Trophoblast cell (in vitro differentiated cells and primary cell): ENCODE measurements at regions not wholly inside any gene's neighbourhood (a gene's known extent, or its start where the extent isn't known, plus 50 kb on each side); places are given as distances from the start of the nearest gene placed in this dataset.
"Not testable (repeated sequence)": the region's sequence is repeated elsewhere in the genome, so short reads cannot be mapped to it uniquely, and the experiment has no call there.

Source experiments
- DNase-seq, 2 donors: peaks; one replicate each; pipeline ENCODE4 v3.0.0-alpha.2; 2016
- H2AFZ ChIP-seq: 2 replicates; pipeline ENCODE4 v1.6.1; 2013; ENCODE audit warnings: low read length, moderate library complexity, mild to moderate bottlenecking; ENCODE audit not compliant: insufficient read depth, poor library complexity
- H2AK5ac ChIP-seq: 2 replicates; pipeline ENCODE4 v1.6.1; 2013; ENCODE audit warnings: mild to moderate bottlenecking, low read length
- H2BK120ac ChIP-seq: 2 replicates; pipeline ENCODE4 v1.6.1; 2013; ENCODE audit warnings: low read length, mild to moderate bottlenecking, moderate library complexity; ENCODE audit not compliant: insufficient read depth, poor library complexity
- H2BK12ac ChIP-seq: 2 replicates; pipeline ENCODE4 v1.6.1; 2013; ENCODE audit warnings: mild to moderate bottlenecking, low read length, moderate library complexity
- H2BK5ac ChIP-seq: 2 replicates; pipeline ENCODE4 v1.6.1; 2013; ENCODE audit warnings: low read length, low read depth, moderate library complexity, mild to moderate bottlenecking; ENCODE audit not compliant: poor library complexity
- H3K14ac ChIP-seq: 2 replicates; pipeline ENCODE4 v1.6.1; 2013; ENCODE audit warnings: mild to moderate bottlenecking, low read length
- H3K18ac ChIP-seq: 2 replicates; pipeline ENCODE4 v1.6.1; 2013; ENCODE audit warnings: mild to moderate bottlenecking, low read length
- H3K23ac ChIP-seq: 2 replicates; pipeline ENCODE4 v1.6.1; 2013; ENCODE audit warnings: low read length
- H3K27ac ChIP-seq: 2 replicates; pipeline ENCODE4 v1.5.1; 2013; ENCODE audit warnings: low read depth, mild to moderate bottlenecking, inconsistent platforms, low read length, moderate library complexity
- H3K27me3 ChIP-seq: 2 replicates; pipeline ENCODE4 v1.6.1; 2013; ENCODE audit warnings: inconsistent platforms, mild to moderate bottlenecking, low read length, moderate library complexity; ENCODE audit not compliant: insufficient read depth
- H3K36me3 ChIP-seq, 2 experiments: 1 replicate in 1 of 2; 2 replicates in 1 of 2; pipeline ENCODE4 v1.6.1; 2013; ENCODE audit warnings: low read length in 2 of 2, mild to moderate bottlenecking in 2 of 2, moderate library complexity in 1 of 2; ENCODE audit not compliant: insufficient read depth in 2 of 2, control insufficient read depth in 1 of 2
- H3K4ac ChIP-seq: 2 replicates; pipeline ENCODE4 v1.6.1; 2013; ENCODE audit warnings: low read depth, mild to moderate bottlenecking, low read length, moderate library complexity
- H3K4me1 ChIP-seq, 2 experiments: 1 replicate in 1 of 2; 2 replicates in 1 of 2; pipeline ENCODE4 v1.6.1; 2013; ENCODE audit warnings: low read length in 2 of 2, mild to moderate bottlenecking in 2 of 2, moderate library complexity in 1 of 2; ENCODE audit not compliant: insufficient read depth in 2 of 2, control insufficient read depth in 1 of 2
- H3K4me2 ChIP-seq: 2 replicates; pipeline ENCODE4 v1.6.1; 2013; ENCODE audit warnings: inconsistent platforms, mild to moderate bottlenecking, low read length, moderate library complexity
- H3K4me3 ChIP-seq: 2 replicates; pipeline ENCODE4 v1.5.1; 2013; ENCODE audit warnings: mild to moderate bottlenecking, low read depth, low read length, inconsistent platforms
- H3K79me1 ChIP-seq: one replicate; pipeline ENCODE4 v1.6.1; 2013; ENCODE audit warnings: low read length
- H3K79me2 ChIP-seq: 2 replicates; pipeline ENCODE4 v1.6.1; 2013; ENCODE audit warnings: low read length, mild to moderate bottlenecking; ENCODE audit not compliant: control insufficient read depth, insufficient read depth, poor library complexity
- H3K9ac ChIP-seq: 2 replicates; pipeline ENCODE4 v1.6.1; 2013; ENCODE audit warnings: mild to moderate bottlenecking, low read length
- H3K9me3 ChIP-seq: 2 replicates; pipeline ENCODE4 v1.6.1; 2013; ENCODE audit warnings: low read depth, mild to moderate bottlenecking, control low read depth, inconsistent platforms, low read length; ENCODE audit not compliant: insufficient read depth
- H4K12ac ChIP-seq: 2 replicates; pipeline ENCODE4 v1.6.1; 2013; ENCODE audit warnings: low read depth, mild to moderate bottlenecking, low read length, moderate library complexity
- H4K8ac ChIP-seq: 2 replicates; pipeline ENCODE4 v1.6.1; 2013; ENCODE audit warnings: low read depth, mild to moderate bottlenecking, low read length, moderate library complexity
- H4K91ac ChIP-seq: one replicate; pipeline ENCODE4 v1.6.1; 2013; ENCODE audit warnings: low read depth, mild to moderate bottlenecking, low read length, moderate library complexity
- WGBS: extraction: QIAGEN DNeasy Blood & Tissue Kit; methylation state at CpG from one replicate; pipeline ENCODE4 v1.1.7; 2013; ENCODE audit warnings: missing lambda C conversion rate; ENCODE audit not compliant: insufficient read length, insufficient coverage; ENCODE audit errors: extremely low coverage; 5-methylcytosine and 5-hydroxymethylcytosine counted together

DNA sequence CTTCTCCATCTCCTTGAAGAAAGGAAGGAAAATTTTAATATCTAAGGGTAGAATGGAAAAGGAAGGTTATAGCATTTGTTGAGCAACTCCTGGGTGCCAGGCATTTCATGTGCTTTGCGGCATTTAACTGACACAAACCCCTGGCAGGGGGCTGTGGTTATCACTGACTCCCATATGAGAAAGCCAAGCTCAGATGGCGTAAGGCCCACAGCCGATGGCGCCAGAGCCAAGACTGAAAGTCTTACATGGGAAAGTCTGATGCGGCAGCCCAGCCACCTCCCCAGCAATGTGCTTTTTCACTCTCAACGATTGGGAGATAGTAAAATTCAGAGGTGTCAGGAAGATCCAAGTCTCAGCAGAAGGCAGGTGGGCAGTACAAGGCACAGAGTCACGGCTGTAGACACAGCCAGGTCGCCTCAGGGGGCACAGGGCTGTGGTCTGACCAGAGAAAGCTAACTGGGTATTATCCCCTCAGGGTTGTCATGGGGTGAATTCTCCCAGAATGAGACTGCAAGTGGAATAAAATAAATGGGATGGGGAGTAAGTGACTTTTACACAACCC is 324.2 kb upstream of the NCKAP5 start:
- Histone ChIP-seq H3K4me3 (no peak overlapping the region), H4K8ac (no peak overlapping the region), H3K79me2 (no peaks in the 10 kb centered on the region), H3K27me3 (no peaks in the 10 kb centered on the region), H3K23ac (no peak overlapping the region), H2AFZ (no peak overlapping the region), H3K4me1 (peaks cover 3% of the 10 kb centered on the region in 2 experiments), H3K14ac (no peak overlapping the region), H2BK12ac (no peak overlapping the region), H3K18ac (no peak overlapping the region), H2BK120ac (no peak overlapping the region), H4K12ac (no peak overlapping the region), H2AK5ac (no peak overlapping the region), H3K36me3 (no peaks in the 10 kb centered on the region), H4K91ac (no peak overlapping the region), H3K9ac (no peak overlapping the region), H3K9me3 (peaks cover 3% of the 10 kb centered on the region), H3K27ac (no peak overlapping the region), H3K79me1 (no peaks in the 10 kb centered on the region), H2BK5ac (no peak overlapping the region), H3K4ac (no peak overlapping the region), H3K4me2 (no peak overlapping the region)
- no peak for DNase-seq
- no CpG with 5 or more reads among the region's 8 CpGs for WGBS

DNA sequence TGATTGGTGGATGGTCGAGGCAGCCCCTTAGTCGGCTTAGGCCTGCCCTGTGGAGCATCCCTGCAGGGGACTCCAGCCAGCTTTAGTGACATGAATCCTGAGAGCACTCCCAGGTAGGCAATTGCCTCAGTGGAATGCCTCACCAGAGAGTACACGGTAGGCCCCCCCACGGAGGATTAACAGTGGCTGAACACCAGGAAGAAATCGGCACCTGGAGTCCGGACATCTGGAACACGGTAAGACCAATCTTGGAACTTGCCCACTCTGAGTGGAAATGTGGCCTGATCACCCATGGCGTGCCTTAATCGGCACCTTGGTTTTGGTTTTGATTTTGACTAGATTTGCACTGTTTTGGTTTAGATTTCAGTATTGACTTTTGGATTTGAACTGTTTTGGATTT is 326.2 kb upstream of the NCKAP5 start:
- no CpG with 5 or more reads among the region's 9 CpGs for WGBS
- Histone ChIP-seq H4K12ac (no peak overlapping the region), H3K27ac (no peak overlapping the region), H2AFZ (no peak overlapping the region), H3K79me2 (no peaks in the 10 kb centered on the region), H3K4me2 (no peak overlapping the region), H4K91ac (no peak overlapping the region), H3K4me1 (no peaks in the 10 kb centered on the region), H3K14ac (no peak overlapping the region), H3K18ac (no peak overlapping the region), H2AK5ac (no peak overlapping the region), H2BK5ac (no peak overlapping the region), H3K9me3 (peaks cover 3% of the 10 kb centered on the region), H4K8ac (no peak overlapping the region), H3K23ac (no peak overlapping the region), H3K9ac (no peak overlapping the region), H2BK120ac (no peak overlapping the region), H3K79me1 (no peaks in the 10 kb centered on the region), H3K36me3 (no peaks in the 10 kb centered on the region), H3K4me3 (no peak overlapping the region), H3K4ac (no peak overlapping the region), H3K27me3 (no peaks in the 10 kb centered on the region), H2BK12ac (no peak overlapping the region)
- no peak for DNase-seq

DNA sequence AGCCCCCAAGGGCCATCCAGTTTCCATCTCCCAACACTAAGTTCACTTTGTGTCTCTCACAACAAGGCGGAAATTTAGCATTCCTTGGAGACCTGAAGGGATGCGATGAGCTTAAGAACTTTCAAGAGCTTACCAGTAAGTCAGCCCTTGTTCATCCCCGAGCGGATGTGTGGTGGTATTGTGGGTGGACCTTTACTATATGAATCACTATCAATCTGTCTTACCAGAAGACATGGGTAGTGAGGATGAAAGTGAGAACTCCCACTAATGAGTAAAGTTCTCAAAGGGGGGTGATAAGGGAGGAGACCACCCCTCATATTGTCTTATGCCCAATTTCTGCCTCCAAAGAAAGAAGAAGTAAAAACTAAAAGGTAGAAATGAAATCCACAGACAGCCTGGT is 329.6 kb upstream of the NCKAP5 start:
- WGBS = no CpG with 5 or more reads among the region's 4 CpGs
- not testable (repeated sequence) for H4K91ac ChIP-seq, H3K14ac ChIP-seq, H4K8ac ChIP-seq, H2BK120ac ChIP-seq, H2BK12ac ChIP-seq, DNase-seq, H3K9me3 ChIP-seq, H3K79me1 ChIP-seq, H3K18ac ChIP-seq, H3K4me2 ChIP-seq, H3K36me3 ChIP-seq, H3K23ac ChIP-seq, H3K4me1 ChIP-seq, H3K4ac ChIP-seq, H3K79me2 ChIP-seq, H3K27me3 ChIP-seq, H2BK5ac ChIP-seq, H4K12ac ChIP-seq, H3K9ac ChIP-seq, H2AFZ ChIP-seq, H2AK5ac ChIP-seq, H3K27ac ChIP-seq, H3K4me3 ChIP-seq

DNA sequence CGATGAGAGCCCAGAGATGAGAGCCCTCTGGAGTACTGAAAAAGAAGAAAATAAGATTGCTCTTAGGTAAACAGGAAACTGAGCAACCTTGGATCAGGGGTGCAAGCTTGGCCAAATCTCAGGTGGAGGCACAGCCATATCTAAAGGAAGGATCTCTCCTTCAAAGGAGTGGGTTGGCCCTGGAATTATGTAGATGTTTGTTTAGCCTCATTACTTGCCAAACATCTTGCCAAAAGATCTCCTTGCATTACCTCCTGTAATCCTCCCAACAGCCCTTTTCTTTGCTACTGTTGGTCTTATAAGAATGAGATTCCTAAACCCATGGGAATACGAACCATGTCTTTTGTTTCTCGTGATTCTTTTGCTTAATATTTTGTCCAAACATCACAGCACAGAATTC is 332.6 kb upstream of the NCKAP5 start:
- no peak overlapping the region for H4K8ac ChIP-seq
- no peak overlapping the region for H3K4me3 ChIP-seq
- H2BK12ac ChIP-seq = no peak overlapping the region
- no peak overlapping the region for H3K14ac ChIP-seq
- WGBS = no CpG with 5 or more reads among the region's 3 CpGs
- H2BK5ac ChIP-seq = no peak overlapping the region
- no peaks in the 10 kb centered on the region for H3K27me3 ChIP-seq
- no peaks in the 10 kb centered on the region for H3K4me1 ChIP-seq
- no peak overlapping the region for H2AFZ ChIP-seq
- no peak overlapping the region for H3K23ac ChIP-seq
- H3K27ac ChIP-seq = no peak overlapping the region
- H2AK5ac ChIP-seq = no peak overlapping the region
- no peaks in the 10 kb centered on the region for H3K9me3 ChIP-seq
- no peak for DNase-seq
- no peak overlapping the region for H3K4me2 ChIP-seq
- H3K18ac ChIP-seq = no peak overlapping the region
- no peaks in the 10 kb centered on the region for H3K79me2 ChIP-seq
- H3K9ac ChIP-seq = no peak overlapping the region
- no peak overlapping the region for H4K91ac ChIP-seq
- H3K79me1 ChIP-seq = no peaks in the 10 kb centered on the region
- no peak overlapping the region for H3K4ac ChIP-seq
- H3K36me3 ChIP-seq = no peaks in the 10 kb centered on the region
- H4K12ac ChIP-seq = no peak overlapping the region
- no peak overlapping the region for H2BK120ac ChIP-seq
